SKM-1 treated with dmso at 0.1 percent for 144 hours (cell line): ENCODE measurements at regions not wholly inside any gene's neighbourhood (a gene's known extent, or its start where the extent isn't known, plus 50 kb on each side); places are given as distances from the start of the nearest gene placed in this dataset.
"Not testable (repeated sequence)": the region's sequence is repeated elsewhere in the genome, so short reads cannot be mapped to it uniquely, and the experiment has no call there.

Experiments used
- DNase-seq: peaks from one replicate; lab custom pipeline; 2025; ENCODE audit not compliant: unreplicated experiment; lab: John Stamatoyannopoulos, UW

DNA sequence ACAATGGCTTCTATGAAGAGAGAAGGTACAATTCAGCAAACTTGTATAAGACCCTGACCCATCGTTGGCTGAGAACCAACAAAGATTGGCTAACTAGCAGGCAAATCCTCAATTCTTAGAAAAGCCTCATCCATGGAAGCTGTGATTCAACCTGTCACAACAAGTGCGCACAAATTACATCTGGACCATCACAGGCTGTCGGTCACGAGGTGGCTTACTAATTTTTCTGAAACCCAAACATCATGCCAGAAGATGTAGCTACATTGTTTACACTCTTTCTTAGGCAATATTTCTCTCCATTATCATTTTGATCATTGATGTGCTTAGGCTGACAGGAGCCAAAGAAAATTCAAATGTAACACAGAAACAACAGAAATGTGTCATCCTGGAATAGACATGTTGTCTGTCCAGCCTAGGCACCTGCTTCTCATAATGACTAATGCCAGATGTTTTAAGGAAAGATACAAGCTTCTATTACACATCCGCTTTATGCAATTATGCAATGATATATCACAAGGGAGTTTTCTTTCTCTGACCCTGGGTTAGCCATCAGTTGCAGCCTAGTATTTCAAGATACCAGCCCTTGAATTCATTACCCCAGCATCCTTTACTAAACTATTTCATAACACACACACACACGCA lies 92.9 kb upstream of the DIO2 start:
- no peak for DNase-seq

DNA sequence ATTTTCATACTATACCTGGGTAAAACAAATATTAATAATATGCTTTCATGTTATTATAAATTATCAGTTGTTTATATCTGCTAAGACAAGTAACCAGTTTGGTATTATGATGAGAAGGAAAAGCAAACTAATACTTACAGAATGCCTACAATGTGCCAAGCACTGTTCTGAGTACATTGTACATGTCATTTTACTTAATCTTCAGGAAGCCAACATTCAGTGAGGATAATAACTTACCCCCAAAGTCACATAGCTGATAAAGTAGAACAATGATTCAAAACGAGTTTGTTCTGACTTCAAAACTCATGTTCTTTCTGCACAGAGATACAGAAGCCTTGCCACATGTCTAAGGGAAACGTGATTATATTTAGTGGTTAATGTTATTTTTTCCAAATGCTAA lies 89.0 kb upstream of the DIO2 start:
- no peak for DNase-seq

DNA sequence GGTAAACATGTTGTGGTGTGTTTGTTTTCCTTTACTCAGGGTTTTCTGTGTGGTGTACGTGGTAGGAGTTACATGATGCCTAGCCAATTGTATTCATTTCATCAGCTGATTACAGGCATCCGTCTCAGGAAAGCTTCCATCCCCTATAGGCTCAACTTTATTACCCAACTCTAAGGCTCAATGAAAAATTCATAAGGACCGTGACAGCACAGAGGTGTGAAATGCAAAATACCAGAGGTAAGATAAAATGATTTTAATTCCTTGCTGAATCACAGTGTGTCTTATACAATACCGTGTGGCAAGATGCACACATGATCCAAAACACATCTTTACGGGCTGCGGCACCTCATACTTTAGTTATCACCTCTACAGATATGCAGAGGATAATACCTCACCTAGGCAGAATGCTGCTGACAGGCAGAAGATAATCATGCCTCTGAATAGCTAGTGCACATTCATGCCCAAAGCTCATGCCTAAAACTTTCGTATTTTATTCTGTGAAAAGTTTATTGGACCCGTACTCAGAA lies 87.2 kb upstream of the DIO2 start:
- DNase-seq, result no peak

DNA sequence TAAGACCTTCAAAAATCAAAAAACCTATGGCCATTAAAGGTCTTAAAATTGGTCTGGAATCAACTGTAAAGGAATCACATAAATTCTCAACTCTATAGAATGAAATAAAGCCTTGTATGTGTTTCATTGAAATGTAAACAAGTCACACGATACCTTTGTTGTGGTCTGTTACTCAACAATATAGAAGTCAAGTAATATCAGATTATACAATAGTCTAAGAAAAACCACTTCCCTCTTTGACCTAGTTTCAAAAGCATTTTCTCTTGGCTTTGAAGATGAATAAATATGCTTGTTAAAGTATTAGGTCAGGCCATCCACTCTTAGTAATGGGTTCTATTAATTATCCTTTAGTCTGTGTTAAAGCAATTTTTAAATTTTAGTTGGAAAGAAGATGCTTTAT lies 79.8 kb upstream of the DIO2 start:
- peak; percentile 24 for DNase-seq

DNA sequence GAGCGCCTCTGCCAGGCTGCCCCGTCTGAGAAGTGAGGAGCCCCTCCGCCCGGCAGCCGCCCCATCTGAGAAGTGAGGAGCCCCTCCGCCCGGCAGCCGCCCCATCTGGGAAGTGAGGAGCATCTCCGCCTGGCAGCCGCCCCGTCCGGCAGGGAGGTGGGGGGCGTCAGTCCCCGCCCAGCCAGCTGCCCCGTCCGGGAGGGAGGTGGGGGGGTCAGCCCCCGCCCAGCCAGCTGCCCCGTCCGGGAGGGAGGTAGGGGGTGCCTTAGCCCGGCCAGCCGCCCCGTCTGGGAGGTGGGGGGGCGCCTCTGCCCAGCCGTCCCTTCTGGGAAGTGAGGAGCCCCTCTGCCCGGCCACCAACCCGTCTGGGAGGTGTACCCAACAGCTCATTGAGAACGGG lies 75.4 kb upstream of the DIO2 start:
- DNase-seq, result not testable (repeated sequence)

DNA sequence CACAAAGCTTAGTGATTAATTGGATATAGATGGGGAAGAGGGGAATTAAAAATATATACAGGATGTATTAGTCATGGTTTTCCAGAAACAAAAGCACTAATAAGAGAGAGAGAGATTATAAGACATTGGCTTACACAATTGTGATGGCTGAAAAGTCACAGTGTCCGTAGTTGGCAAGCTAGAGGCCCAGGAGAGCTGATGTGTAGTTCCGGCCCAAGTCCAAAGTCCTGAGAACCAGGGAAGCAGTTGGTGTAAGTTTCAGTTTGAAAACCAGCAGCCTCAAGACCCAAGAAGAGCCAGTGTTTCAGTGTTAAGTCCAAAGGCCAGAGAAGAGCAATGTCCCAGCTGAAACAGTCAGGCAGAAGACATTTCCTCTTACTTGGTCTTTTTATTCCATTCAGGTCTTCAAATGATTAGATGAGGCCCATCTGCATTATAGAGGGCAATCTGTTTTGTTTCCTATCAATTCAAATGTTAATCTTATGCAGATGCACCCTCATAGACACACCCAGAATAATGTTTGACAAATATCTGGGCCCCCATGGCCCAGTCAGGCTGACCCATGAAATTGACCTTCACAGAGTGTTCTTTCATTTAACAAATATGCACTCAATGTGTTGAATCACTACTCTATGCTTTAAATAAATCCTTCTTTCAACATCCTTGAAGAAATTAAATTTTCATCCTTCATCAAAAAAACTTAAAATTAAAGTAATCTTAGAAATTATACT lies 67.2 kb upstream of the DIO2 start:
- DNase-seq, result no peak

DNA sequence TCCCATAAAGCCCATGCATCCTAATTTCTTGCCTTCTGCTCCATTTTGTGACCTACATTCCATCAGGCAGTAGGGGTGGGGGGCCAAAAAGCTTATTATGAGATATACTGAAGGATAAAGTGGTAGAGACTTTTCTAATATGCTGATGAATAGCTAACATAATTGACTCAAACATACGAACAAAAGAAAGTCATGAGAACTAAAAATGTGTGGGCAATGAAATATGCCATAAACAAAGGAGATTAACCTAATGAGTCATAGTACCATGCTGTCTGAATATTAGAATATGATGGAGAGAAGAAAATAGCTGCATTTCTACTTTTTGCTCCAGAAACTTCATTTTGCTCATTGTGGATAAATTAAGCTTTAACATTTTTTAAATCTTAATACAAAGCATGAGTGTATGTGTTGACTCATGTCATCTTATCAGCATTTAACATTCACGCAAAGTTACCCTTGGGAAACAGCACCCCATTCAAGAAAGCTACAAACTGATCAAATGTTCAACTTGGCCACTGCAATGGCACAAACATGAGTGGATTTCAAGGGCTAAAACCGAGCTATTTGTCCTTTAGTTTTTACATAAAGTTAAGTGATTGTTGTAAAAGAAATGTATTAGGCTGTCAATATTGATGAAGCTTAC lies 64.0 kb upstream of the DIO2 start:
- DNase-seq, result no peak

DNA sequence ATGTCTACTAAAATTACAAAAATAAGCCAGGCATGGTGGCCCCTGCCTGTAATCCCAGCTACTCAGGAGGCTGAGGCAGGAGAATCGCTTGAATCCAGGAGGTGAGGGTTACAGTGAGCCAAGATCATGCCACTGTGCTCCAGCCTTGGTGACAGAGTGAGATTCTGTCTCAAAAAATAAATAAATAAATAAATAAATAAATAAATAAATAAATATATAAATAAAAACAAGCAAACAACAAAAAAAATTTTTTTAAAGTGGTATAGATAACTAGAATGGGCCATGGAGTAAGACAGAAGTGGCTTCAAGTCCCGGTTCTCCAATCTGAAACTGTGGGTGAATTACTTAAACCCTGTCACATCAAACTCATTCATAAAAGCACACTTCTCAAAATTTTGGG lies 63.0 kb upstream of the DIO2 start:
- not testable (repeated sequence) for DNase-seq

DNA sequence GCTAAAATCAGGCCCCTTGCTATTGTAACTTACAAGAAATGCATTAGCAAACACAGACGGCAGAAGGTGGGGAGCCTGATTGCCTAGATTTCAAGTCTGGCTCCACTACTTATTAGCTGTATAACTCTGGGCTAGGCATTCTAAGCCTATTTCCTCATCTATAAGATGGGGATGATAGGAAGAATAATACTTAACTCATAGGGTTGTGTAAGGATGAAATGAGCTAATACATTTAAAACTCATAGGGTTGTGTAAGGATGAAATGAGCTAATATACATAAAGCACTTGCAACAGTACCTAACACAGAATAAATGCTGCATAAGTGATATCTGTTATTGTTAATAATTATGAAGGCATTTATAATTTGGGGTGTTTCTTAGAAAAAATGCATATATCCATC lies 60.1 kb upstream of the DIO2 start:
- DNase-seq, result no peak

DNA sequence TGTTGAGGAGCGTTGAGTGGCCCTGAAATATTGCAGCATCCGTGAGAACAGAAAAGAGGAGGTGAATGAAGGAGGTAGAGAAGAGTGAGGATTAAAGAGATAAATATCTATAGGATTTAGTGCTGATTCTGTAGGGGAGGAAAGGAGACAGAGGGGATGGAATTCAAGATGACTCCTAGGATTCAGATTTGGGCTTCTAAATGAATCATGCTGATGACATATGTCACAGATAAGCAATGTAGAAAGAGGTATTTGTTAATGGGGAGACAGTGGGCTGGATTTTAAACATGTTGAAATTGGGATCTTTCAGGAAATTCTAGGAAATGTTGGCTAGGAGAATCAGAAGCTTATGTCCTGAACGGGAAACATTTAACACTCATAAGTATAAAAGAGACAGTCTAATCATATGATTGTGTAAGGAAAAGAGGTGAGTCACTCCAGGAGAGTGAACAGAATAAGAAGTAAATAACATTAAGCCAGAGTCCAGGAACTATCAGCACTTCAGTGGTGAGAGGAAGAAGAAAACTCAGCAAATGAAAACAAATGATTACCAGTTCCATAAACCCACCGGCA lies 58.1 kb upstream of the DIO2 start:
- DNase-seq, result no peak

DNA sequence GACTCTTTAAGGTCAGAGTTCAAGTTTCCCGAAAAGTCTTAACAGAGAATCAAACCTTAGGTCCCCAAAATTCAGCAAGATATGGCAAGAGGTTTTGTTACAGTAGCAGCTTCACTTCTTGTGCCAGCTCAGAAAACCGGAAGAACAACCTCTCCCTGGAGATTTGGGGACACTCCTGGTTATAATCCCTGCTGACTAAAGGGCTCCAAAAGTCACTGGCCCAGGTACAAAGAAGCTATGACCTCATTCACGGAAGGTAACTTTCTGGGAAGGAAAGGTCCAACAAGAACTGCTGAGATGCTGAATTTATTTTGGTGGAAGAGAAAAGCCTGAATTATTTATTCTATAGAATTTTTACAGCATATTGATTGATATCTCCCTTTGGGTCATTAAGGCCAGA lies 55.6 kb upstream of the DIO2 start:
- DNase-seq, result no peak

DNA sequence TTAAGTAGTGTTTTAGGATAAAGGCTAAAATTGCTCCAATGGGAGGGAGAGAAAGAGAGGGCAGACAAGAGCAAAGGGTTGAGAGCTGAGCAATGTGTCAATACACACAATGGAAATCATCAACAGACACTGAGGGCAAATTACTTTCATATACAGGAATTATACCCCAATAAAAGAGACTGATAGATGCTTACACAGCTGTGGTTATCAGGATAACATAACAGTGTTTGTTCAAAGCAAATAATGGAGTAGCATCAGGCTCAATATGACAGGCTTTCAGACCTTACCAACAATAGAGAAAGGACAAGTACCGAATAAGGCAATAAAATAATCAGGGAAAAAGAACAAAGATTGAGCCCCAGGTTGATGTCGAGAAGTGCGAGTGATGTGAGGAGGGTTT lies 53.4 kb upstream of the DIO2 start:
- no peak for DNase-seq
